Body of pancreas (tissue), 4 donors: ENCODE measurements at regions not wholly inside any gene's neighbourhood (a gene's known extent, or its start where the extent isn't known, plus 50 kb on each side); places are given as distances from the start of the nearest gene placed in this dataset.

Source experiments
- ATAC-seq: fragments of 150-250 bp; one replicate; pipeline ENCODE4 v1.9.1; 2016
- DNase-seq, 4 donors: peaks; one replicate each; pipeline ENCODE4 v3.0.0-alpha.2; 2019
- H3K27ac ChIP-seq, 4 donors: fragments of 200-600 bp; sonication (generic); 1 replicate in 3 of 4; 2 replicates in 1 of 4; pipeline versions ENCODE4 v1.5.1 to v1.6.1; 2016 to 2019; ENCODE audit warnings: mild to moderate bottlenecking in 1 of 4, mixed read lengths in 1 of 4, moderate library complexity in 1 of 4
- H3K27me3 ChIP-seq, 2 donors: fragments of 200-600 bp; sonication (generic); one replicate each; pipeline ENCODE4 v1.6.0; 2016; ENCODE audit warnings: mild to moderate bottlenecking in 1 of 2
- H3K36me3 ChIP-seq, 2 donors: fragments of 200-600 bp; sonication (generic); replicated peaks in 1 of 2; 2 replicates each; pipeline ENCODE4 v1.5.1; 2016; ENCODE audit warnings: low read depth in 2 of 2; ENCODE audit not compliant: insufficient read depth in 1 of 2
- H3K4me1 ChIP-seq: fragments of 200-600 bp; sonication (generic); one replicate; pipeline ENCODE4 v1.6.0; 2016
- H3K4me3 ChIP-seq, 2 donors: fragments of 200-600 bp; sonication (generic); 1 replicate in 1 of 2; 2 replicates in 1 of 2; pipeline ENCODE4 v1.5.1; 2016 to 2019
- H3K9me3 ChIP-seq, 3 donors: fragments of 200-600 bp; sonication (generic); 1 replicate in 2 of 3; 2 replicates in 1 of 3; pipeline ENCODE4 v1.5.1; 2016
- POLR2A ChIP-seq, 3 donors: fragments of 450-650 bp; IDR thresholded peaks; one replicate each; pipeline ENCODE4 v1.6.1; 2016; ENCODE audit warnings: antibody characterized with exemption in 3 of 3, mild to moderate bottlenecking in 2 of 3
- WGBS, 2 donors: methylation state at CpG; one replicate each; pipeline ENCODE4 v1.1.5; 2017; 5-methylcytosine and 5-hydroxymethylcytosine counted together
- intact Hi-C: fragments of 100-400 bp; cut with DNase I; formaldehyde crosslinking; loops from one replicate; pipeline ENCODE4 v1.15.1; 2023
- TF ChIP-seq, protein P1 (sequence below), 7 experiments: fragments of 450-650 bp in 4 of 7; fragments of 200-600 bp in 3 of 7; sonication (generic) in 3 of 7; IDR thresholded peaks; one replicate each; pipeline ENCODE4 v1.5.1; 2016 to 2019; ENCODE audit warnings: antibody characterized with exemption in 7 of 7

GRCh38 chr9:13731637-13732036 is 452.1 kb upstream of the MPDZ start:
- DNase-seq, result no peak
- no peak overlapping the region for H3K4me3 ChIP-seq
- no peaks in the 10 kb centered on the region for H3K9me3 ChIP-seq
- intact Hi-C loops, result no loop called here
- no peaks in the 10 kb centered on the region for H3K4me1 ChIP-seq
- H3K27ac ChIP-seq, result no peak overlapping the region
- TF ChIP-seq, protein P1, sequence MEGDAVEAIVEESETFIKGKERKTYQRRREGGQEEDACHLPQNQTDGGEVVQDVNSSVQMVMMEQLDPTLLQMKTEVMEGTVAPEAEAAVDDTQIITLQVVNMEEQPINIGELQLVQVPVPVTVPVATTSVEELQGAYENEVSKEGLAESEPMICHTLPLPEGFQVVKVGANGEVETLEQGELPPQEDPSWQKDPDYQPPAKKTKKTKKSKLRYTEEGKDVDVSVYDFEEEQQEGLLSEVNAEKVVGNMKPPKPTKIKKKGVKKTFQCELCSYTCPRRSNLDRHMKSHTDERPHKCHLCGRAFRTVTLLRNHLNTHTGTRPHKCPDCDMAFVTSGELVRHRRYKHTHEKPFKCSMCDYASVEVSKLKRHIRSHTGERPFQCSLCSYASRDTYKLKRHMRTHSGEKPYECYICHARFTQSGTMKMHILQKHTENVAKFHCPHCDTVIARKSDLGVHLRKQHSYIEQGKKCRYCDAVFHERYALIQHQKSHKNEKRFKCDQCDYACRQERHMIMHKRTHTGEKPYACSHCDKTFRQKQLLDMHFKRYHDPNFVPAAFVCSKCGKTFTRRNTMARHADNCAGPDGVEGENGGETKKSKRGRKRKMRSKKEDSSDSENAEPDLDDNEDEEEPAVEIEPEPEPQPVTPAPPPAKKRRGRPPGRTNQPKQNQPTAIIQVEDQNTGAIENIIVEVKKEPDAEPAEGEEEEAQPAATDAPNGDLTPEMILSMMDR (IDR thresholded peaks at IDR 0.05), result no peak
- TF ChIP-seq POLR2A (IDR thresholded peaks at IDR 0.05), result no peak
- H3K27me3 ChIP-seq, result no peaks in the 10 kb centered on the region
- H3K36me3 ChIP-seq, result no peaks in the 10 kb centered on the region
- no peak for ATAC-seq
- 0 to 75% methylated on average over 2 of the region's 2 CpGs for WGBS, 2 donors

GRCh38 chr9:13729955-13730354 is 450.5 kb upstream of the MPDZ start:
- Histone ChIP-seq H3K9me3 (no peaks in the 10 kb centered on the region), H3K36me3 (no peaks in the 10 kb centered on the region), H3K4me1 (no peaks in the 10 kb centered on the region), H3K27me3 (no peaks in the 10 kb centered on the region), H3K27ac (no peak overlapping the region), H3K4me3 (no peak overlapping the region)
- ATAC-seq (no peak), DNase-seq (no peak)
- TF ChIP-seq, protein P1 (IDR thresholded peaks at IDR 0.05), result no peak
- TF ChIP-seq POLR2A (IDR thresholded peaks at IDR 0.05), result no peak
- WGBS, 2 donors, result 59 to 62% methylated on average over 2 of the region's 2 CpGs
- intact Hi-C loops, result no loop called here

GRCh38 chr9:13728917-13729811 is 449.7 kb upstream of the MPDZ start:
- WGBS, 2 donors, result 58 to 62% methylated on average over 7 of the region's 7 CpGs
- no peak for DNase-seq
- intact Hi-C loops, result no loop called here

DNA sequence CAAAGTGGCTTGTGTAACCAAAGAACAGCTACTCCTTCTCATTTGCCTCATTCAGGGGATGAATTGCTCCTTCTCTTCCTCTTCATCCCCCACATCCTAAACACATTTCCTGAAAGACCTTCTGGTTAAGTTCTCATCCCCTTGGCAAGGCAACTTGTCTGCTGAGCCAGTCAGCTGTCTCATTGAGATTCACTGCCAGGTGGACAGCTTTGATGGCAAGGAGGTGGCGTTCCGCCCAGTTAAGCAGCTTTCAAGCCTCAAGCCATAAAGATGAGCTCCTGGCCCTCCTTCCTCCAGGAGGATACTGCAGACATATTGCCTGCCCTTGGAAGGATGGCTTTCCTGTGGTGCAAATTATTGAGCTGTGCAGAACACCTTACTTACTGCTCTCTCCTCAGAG is 448.6 kb upstream of the MPDZ start:
- ATAC-seq, result no peak
- no peak overlapping the region for H3K4me3 ChIP-seq
- H3K27ac ChIP-seq, result no peak overlapping the region
- no peaks in the 10 kb centered on the region for H3K9me3 ChIP-seq
- TF ChIP-seq, protein P1 (IDR thresholded peaks at IDR 0.05), result no peak
- TF ChIP-seq POLR2A (IDR thresholded peaks at IDR 0.05), result no peak
- H3K4me1 ChIP-seq, result no peaks in the 10 kb centered on the region
- 64 to 66% methylated on average over 2 of the region's 2 CpGs for WGBS, 2 donors
- intact Hi-C loops, result no loop called here
- DNase-seq, result no peak
- H3K27me3 ChIP-seq, result no peaks in the 10 kb centered on the region
- no peaks in the 10 kb centered on the region for H3K36me3 ChIP-seq

More at GRCh38 chr9:13728917-13729811, 449.7 kb upstream of the MPDZ start:
- no peak for TF ChIP-seq POLR2A (IDR thresholded peaks at IDR 0.05)
- TF ChIP-seq, protein P1 (IDR thresholded peaks at IDR 0.05), result no peak
- H3K4me1 ChIP-seq, result no peaks in the 10 kb centered on the region
- ATAC-seq, result no peak
- no peaks in the 10 kb centered on the region for H3K27me3 ChIP-seq
- no peaks in the 10 kb centered on the region for H3K9me3 ChIP-seq
- no peaks in the 10 kb centered on the region for H3K36me3 ChIP-seq
- no peak overlapping the region for H3K27ac ChIP-seq
- no peak overlapping the region for H3K4me3 ChIP-seq

- DNase-seq (no peak), ATAC-seq (no peak)
- Histone ChIP-seq H3K27me3 (no peaks in the 10 kb centered on the region), H3K4me1 (no peaks in the 10 kb centered on the region), H3K9me3 (no peaks in the 10 kb centered on the region), H3K36me3 (no peaks in the 10 kb centered on the region), H3K4me3 (no peak overlapping the region), H3K27ac (no peak overlapping the region)
- intact Hi-C loops, result no loop called here
- 46 to 49% methylated on average over 2 of the region's 2 CpGs for WGBS, 2 donors
- no peak for TF ChIP-seq POLR2A (IDR thresholded peaks at IDR 0.05)
- TF ChIP-seq, protein P1 (IDR thresholded peaks at IDR 0.05), result no peak
Measured at GRCh38 chr9:13726746-13727145, 447.3 kb upstream of the MPDZ start.
